Upper lobe of right lung (tissue), 1 donor: ENCODE measurements at regions not wholly inside any gene's neighbourhood (a gene's known extent, or its start where the extent isn't known, plus 50 kb on each side); places are given as distances from the start of the nearest gene placed in this dataset.

Experiments
- ATAC-seq: fragments of 200-7000 bp; cut with Tn5 transposase; one replicate; pipeline ENCODE4 v1.9.1; 2020; ENCODE audit warnings: mild to moderate bottlenecking, moderate library complexity
- DNase-seq: peaks from one replicate; pipeline ENCODE4 v3.0.0-alpha.2; 2020
- H3K27ac ChIP-seq: fragments of 200-600 bp; one replicate; pipeline ENCODE4 v1.8.0; 2022
- H3K27me3 ChIP-seq: fragments of 200-600 bp; one replicate; pipeline ENCODE4 v1.8.0; 2022; ENCODE audit warnings: mild to moderate bottlenecking
- H3K36me3 ChIP-seq: fragments of 200-600 bp; one replicate; pipeline ENCODE4 v1.8.0; 2022
- H3K4me1 ChIP-seq: fragments of 200-600 bp; one replicate; pipeline ENCODE4 v1.8.0; 2022
- H3K4me3 ChIP-seq: fragments of 200-600 bp; one replicate; pipeline ENCODE4 v1.8.0; 2022; ENCODE audit warnings: mild to moderate bottlenecking
- H3K9me3 ChIP-seq: fragments of 200-600 bp; one replicate; pipeline ENCODE4 v1.8.0; 2022
- intact Hi-C: fragments of 100-400 bp; cut with DNase I; formaldehyde crosslinking; loops from one replicate; pipeline ENCODE4 v1.11.0; 2022
- TF ChIP-seq, protein P1 (sequence below): fragments of 200-600 bp; IDR thresholded peaks from one replicate; pipeline ENCODE4 v1.8.0; 2022; ENCODE audit warnings: antibody characterized with exemption
- donor health status: DM: no; HTN: yes; CAD: no; lungs with severe emphysema.

DNA sequence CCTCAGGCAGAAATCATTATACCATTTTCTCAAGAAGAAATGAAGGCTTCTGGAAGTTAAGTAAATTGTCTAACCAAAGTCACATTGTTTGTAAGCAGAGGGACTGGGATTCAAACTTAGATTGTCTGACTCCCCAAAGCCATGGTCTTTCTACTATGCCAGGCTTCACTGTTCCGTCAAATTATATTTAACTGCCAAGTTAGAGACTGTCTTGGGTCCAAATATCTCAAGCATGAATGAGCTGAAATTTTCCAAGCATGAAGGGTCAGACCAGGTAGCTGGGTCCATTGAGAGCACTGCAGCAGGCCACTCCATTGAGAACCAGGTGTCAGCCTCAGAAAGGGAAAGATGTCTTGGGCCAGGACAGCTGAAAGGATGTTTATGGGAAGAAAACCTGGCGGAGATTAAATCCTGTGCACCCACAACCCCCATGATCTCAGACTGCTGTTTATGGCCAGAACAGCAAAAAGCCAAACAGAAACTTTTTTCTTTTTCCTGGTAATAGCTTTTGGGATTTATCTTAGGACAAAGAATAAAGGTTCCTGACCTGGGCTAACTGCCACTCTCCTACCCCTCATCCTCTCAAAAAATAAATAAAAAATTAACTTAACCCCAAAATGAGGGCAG is 612.3 kb downstream of the INSC start:
- H3K36me3 ChIP-seq = no peaks in the 10 kb centered on the region
- ATAC-seq (no peak), DNase-seq (no peak)
- H3K4me1 ChIP-seq = peaks cover 6% of the 10 kb centered on the region
- no peaks in the 10 kb centered on the region for H3K27me3 ChIP-seq
- no peak overlapping the region for H3K27ac ChIP-seq
- H3K4me3 ChIP-seq = no peak overlapping the region
- intact Hi-C loops = no loop called here
- H3K9me3 ChIP-seq = no peaks in the 10 kb centered on the region
- TF ChIP-seq, protein P1, sequence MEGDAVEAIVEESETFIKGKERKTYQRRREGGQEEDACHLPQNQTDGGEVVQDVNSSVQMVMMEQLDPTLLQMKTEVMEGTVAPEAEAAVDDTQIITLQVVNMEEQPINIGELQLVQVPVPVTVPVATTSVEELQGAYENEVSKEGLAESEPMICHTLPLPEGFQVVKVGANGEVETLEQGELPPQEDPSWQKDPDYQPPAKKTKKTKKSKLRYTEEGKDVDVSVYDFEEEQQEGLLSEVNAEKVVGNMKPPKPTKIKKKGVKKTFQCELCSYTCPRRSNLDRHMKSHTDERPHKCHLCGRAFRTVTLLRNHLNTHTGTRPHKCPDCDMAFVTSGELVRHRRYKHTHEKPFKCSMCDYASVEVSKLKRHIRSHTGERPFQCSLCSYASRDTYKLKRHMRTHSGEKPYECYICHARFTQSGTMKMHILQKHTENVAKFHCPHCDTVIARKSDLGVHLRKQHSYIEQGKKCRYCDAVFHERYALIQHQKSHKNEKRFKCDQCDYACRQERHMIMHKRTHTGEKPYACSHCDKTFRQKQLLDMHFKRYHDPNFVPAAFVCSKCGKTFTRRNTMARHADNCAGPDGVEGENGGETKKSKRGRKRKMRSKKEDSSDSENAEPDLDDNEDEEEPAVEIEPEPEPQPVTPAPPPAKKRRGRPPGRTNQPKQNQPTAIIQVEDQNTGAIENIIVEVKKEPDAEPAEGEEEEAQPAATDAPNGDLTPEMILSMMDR = no peak

DNA sequence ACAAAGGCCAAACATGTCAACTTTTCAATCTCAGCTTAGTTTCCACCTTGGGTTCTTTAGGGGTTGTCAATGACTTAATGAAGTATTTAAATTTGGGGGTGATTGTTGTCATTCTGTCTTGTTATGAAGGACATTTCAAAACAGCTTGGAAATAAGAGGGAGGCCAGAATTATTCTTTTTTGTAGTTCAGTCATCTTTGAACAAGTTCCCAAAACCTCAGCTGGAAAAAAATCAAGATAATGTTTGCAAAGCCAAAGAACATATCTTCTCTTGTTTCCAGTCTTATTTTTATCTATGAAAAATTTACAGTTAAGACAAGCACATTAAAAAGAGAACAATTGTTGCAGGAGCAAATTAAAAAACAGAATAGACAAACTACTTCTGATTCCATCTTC is 612.8 kb downstream of the INSC start:
- H3K4me1 ChIP-seq = peaks cover 6% of the 10 kb centered on the region
- intact Hi-C loops = no loop called here
- DNase-seq = no peak
- TF ChIP-seq, protein P1 = no peak
- no peaks in the 10 kb centered on the region for H3K27me3 ChIP-seq
- ATAC-seq = no peak
- no peaks in the 10 kb centered on the region for H3K9me3 ChIP-seq
- H3K36me3 ChIP-seq = no peaks in the 10 kb centered on the region
- H3K27ac ChIP-seq = no peak overlapping the region
- no peak overlapping the region for H3K4me3 ChIP-seq

GRCh38 chr11:15728207-15728606 is 613.5 kb downstream of the INSC start:
- no peaks in the 10 kb centered on the region for H3K9me3 ChIP-seq
- no peak overlapping the region for H3K27ac ChIP-seq
- TF ChIP-seq, protein P1 = no peak
- no peak for ATAC-seq
- DNase-seq = no peak
- peaks cover 6% of the 10 kb centered on the region for H3K4me1 ChIP-seq
- H3K36me3 ChIP-seq = no peaks in the 10 kb centered on the region
- H3K27me3 ChIP-seq = no peaks in the 10 kb centered on the region
- H3K4me3 ChIP-seq = no peak overlapping the region
- intact Hi-C loops = no loop called here

DNA sequence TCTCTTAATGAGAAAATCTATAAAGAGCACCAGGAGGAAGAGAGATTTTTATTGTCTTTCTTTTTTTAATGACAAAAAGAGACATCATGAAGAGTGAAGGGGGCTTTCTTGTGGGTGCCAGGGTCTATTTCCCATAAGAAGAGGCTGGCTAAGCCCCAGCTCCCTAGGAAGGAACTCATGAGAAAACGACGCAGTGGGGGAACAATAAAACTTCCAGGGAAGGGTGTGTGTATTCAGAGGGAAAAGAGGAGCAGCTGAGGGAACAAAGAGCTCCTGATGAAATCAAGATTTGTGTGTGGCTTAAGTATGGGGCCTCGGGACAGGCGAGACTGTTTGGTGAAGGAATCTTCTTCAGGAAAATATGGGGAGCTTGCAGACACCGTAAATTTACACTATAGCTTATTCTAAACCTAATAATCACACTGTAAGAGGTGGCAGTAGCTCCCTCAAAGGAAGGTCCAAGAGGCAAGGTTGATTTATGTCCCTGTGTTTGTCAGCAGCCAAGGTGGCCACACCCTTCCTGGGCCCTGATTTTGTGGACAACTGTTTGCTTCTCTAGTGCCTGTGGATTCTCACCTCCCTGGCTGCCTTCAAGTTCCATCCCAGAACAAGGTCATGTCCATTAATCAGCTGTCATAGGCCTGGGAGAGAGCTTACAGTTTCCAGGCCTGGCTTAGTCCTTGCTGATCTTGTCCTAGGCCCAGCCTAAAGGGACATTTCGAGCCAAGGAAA is 615.7 kb downstream of the INSC start:
- H3K27ac ChIP-seq = no peak overlapping the region
- intact Hi-C loops = no loop called here
- H3K4me3 ChIP-seq = no peak overlapping the region
- H3K27me3 ChIP-seq = no peaks in the 10 kb centered on the region
- TF ChIP-seq, protein P1 = no peak
- H3K36me3 ChIP-seq = no peaks in the 10 kb centered on the region
- H3K4me1 ChIP-seq = peaks cover 6% of the 10 kb centered on the region
- no peak for ATAC-seq
- H3K9me3 ChIP-seq = no peaks in the 10 kb centered on the region
- DNase-seq = no peak

GRCh38 chr11:15730995-15731385 is 616.3 kb downstream of the INSC start:
- Histone ChIP-seq H3K9me3 (no peaks in the 10 kb centered on the region), H3K27ac (no peak overlapping the region), H3K36me3 (no peaks in the 10 kb centered on the region), H3K4me1 (peaks cover 6% of the 10 kb centered on the region), H3K27me3 (no peaks in the 10 kb centered on the region), H3K4me3 (no peak overlapping the region)
- TF ChIP-seq, protein P1 = no peak
- intact Hi-C loops = no loop called here
- ATAC-seq (no peak), DNase-seq (no peak)
